SKM-1 (cell line): ENCODE measurements at regions not wholly inside any gene's neighbourhood (a gene's known extent, or its start where the extent isn't known, plus 50 kb on each side); places are given as distances from the start of the nearest gene placed in this dataset.
"Not testable (repeated sequence)": the region's sequence is repeated elsewhere in the genome, so short reads cannot be mapped to it uniquely, and the experiment has no call there.

Experiments
- DNase-seq: peaks from one replicate; lab custom pipeline; 2025; ENCODE audit not compliant: unreplicated experiment; lab: John Stamatoyannopoulos, UW

- DNase-seq: peak; percentile 58
Measured at GRCh38 chr7:69373171-69374043, 224.9 kb upstream of the AUTS2 start.

GRCh38 chr7:69374044-69374425, 224.2 kb upstream of the AUTS2 start:
- no peak for DNase-seq

GRCh38 chr7:69377191-69377590, 221.1 kb upstream of the AUTS2 start:
- DNase-seq: no peak

DNA sequence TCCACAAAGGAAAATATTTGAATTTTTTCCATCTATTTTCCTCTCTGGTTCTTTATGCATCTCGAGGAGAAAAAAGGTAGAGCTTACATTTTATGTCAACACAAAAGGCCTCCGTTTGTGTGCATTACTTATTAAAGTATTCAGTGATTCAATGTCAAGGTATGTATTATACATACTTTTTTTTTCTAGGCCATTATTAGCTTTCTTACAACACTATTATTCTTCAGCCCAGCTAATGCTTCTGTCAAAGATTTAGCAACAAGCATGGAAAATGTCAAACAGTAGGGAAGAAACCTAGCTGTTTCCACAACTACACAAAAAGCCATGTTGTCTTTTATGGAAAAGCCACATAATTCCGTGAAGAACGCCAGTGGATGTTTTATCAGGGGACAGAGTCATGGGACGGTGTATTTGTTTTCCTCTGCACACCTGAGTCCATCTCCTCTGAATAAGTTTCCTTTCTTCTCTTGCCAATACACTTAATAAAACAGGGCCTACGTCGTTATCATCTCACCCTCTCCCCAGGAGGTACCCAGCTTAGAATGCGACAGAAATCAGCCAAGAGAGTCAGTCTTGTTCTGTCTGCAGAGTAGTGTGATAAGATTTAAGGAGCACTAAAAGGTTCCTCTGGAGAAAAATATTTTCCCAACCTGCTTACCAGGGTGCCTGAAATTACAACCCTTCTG, 209.7 kb upstream of the AUTS2 start:
- DNase-seq: no peak

GRCh38 chr7:69389216-69389615, 209.1 kb upstream of the AUTS2 start:
- no peak for DNase-seq

DNA sequence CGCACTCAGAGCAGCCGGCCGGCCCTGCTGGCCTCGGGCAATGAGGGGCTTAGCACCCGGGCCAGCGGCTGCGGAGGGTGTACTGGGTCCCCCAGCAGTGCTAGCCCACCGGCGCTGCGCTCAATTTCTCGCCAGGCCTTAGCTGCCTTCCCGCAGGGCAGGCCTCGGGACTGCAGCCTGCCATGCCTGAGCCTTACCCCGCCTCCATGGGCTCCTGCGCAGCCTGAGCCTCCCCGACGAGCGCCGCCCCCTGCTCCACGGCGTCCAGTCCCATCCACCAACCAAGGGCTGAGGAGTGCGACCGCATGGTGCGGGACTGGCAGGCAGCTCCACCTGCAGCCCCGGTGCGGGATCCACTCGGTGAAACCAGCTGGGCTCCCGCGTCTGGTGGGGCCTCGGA, 204.4 kb upstream of the AUTS2 start:
- DNase-seq: not testable (repeated sequence)

- no peak for DNase-seq
Measured at GRCh38 chr7:69395061-69395714, 203.1 kb upstream of the AUTS2 start.

GRCh38 chr7:69398986-69399385, 199.3 kb upstream of the AUTS2 start:
- no peak for DNase-seq

DNA sequence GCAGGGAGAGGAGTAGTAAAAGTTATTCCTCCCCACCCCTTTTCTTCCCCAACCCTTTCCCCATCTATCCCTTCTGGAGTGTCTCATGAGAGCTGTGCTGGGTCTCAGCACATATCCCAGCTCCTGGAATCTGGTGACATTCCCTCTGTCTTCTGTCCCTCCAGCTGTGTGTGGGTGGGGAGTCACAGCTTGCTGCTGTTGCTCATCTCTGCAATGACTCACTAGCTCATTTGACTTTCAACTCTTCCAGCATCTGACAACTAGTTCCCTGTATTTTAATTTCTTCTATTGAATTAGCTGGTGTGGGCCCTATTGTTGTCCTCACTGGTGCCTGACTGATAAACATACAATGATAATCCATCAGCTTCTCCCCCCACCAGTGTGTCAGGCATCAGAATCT, 198.9 kb upstream of the AUTS2 start:
- DNase-seq: no peak

GRCh38 chr7:69402696-69403095, 195.6 kb upstream of the AUTS2 start:
- no peak for DNase-seq

DNA sequence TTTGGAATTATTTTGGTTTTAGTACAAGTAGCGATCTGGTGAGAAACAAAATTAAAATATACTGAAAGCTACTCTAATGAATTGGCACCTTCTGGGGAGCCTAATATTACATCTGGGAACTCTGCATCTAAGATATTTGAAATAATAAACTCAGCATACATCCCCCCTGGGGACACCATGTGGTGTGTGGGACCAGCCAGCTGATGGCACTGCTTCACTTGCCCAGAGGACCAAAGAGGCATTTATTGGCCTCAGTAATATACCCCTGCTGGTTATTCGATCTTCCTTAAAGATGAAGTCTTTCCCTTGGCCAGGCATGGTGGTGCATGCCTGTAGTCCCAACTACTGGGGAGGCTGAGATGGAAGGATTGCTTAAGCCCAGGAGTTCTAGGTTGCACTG, 195.1 kb upstream of the AUTS2 start:
- no peak for DNase-seq

- no peak for DNase-seq
Measured at GRCh38 chr7:69411018-69411417, 187.3 kb upstream of the AUTS2 start.

GRCh38 chr7:69411466-69411865, 186.8 kb upstream of the AUTS2 start:
- no peak for DNase-seq

DNA sequence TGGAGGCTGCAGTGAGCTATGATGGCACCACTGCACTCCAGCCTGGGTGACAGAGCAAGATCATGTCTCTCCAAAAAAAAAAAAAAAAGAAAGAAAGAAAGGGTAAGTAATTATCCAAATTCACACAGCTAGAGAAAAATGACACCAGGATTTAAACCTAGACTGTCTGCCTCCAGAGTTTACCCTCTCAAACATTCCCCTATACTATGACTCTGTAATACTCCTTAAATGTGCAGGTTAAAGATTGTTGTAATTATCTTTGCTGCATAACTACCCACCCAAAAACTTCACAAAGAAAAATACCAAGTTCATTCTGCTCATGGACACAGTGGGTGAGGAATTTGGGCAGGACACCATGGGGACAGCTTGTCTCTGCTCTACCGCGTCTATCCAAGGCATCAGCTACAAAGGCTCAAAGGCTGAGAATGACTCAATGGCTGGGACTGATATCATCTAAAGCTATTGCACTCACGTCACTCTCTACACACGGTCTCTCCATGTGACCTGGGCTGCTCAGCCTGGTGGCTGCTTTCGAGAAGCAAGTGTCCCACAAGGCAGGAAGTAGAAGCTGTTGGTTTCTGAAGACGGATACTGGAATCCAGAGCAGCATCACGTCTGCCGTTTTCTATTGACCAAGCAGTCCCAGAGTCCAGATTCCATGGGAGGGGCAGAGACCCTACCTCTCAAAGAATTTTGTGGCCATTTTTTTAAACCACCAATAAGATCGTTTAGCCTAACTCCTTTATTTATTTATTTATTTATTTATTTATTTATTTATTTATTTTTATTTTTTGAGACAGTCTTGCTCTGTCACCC, 185.7 kb upstream of the AUTS2 start:
- no peak for DNase-seq

DNA sequence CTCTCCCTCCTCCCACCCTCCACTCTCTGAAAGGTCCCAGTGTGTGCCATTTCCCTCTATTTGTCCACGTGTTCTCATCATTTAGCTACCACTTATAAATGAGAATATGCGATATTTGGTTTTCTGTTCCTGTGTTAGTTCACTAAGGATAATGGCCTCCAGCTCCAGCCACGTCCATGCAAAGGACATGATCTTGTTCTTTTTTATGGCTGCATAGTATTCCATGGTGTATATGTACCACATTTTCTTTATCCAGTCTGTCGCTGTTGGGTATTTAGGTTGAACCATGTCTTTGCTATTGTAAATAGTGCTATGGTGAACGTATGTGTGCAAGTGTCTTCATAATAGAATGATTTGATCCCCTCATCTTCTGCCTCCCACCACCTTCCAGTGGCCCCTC, 183.7 kb upstream of the AUTS2 start:
- no peak for DNase-seq

- DNase-seq: no peak
Measured at GRCh38 chr7:69418869-69419670, 179.2 kb upstream of the AUTS2 start.

DNA sequence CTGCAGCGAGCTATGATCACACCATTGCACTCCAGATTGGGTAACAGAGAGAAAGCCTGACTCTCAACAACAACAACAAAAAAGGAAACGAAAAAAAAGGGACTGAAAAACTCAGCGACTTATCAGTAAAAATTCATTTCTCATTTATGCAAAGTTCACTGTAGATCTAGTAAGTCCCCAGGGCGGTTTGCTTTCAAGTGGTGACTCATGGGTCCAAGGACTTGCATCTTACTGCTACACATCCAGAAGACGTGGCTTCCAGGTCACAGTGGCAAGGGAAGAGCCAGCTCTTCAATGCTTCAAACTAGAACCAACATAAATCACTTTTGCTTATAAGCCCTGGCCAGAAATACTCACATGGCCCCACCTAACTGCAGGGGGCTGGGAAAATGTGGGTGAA, 178.3 kb upstream of the AUTS2 start:
- DNase-seq: no peak

DNA sequence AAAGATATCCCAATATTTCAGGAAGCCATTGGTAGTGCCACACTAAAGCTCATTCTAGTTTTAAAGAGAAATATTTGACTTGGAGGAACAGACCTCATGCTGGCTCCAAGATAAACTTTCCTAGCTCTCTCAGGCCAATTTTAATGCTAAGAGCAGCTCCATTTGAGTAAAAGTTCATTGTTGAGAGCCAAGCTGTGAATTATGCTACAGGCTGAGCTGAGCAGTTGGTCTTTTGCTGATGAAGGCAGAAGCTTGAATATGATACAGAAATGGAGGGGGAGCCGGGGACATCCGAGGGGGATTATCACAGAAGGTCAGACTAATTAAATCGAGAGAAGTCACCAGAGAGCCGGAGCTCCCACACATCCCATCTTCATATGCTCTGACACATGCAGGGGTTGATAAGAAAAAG, 175.7 kb upstream of the AUTS2 start:
- DNase-seq: no peak

GRCh38 chr7:69426705-69427104, 171.6 kb upstream of the AUTS2 start:
- DNase-seq: no peak

DNA sequence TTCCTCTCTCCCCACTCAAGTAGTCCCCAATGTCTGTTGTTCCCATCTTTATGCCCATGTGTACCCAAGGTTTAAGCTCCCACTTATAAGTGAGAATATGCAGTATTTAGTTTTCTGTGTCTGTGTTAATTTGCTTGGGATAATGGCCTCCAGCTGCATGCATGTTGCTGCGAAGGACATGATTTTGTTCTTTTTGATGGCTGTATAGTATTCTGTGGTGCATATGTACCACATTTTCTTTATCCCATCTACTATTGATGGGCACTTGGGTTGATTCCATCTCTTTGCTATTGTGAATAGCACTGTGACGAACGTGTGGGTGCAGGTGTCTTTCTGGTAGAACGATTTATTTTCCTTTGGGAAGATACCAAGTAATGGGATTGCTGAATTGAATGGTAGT, 170.2 kb upstream of the AUTS2 start:
- DNase-seq: no peak
